ENCODE measurements at regions not wholly inside any gene's neighbourhood (a gene's known extent, or its start where the extent isn't known, plus 50 kb on each side); places are given as distances from the start of the nearest gene placed in this dataset.

GRCh38 chr10:2230478-2230877 is 493.2 kb upstream of the ADARB2 start:
- TF ChIP-seq SUZ12 (IDR thresholded peaks at IDR 0.05; ENCODE audit: extremely low read depth, insufficient read depth, insufficient read length), result no peak
- TF ChIP-seq YY1 (IDR thresholded peaks at IDR 0.05; ENCODE audit: insufficient read depth, insufficient read length), result no peak
- TF ChIP-seq ZNF274 (IDR thresholded peaks at IDR 0.05; ENCODE audit: low read depth, low read length), result no peak

All from NT2/D1 (cell line).